GM23338 (cell line): ENCODE measurements at regions not wholly inside any gene's neighbourhood (a gene's known extent, or its start where the extent isn't known, plus 50 kb on each side); places are given as distances from the start of the nearest gene placed in this dataset.

Source experiments
- ATAC-seq: fragments of 200-7000 bp; cut with Tn5 transposase; 3 replicates; pipeline ENCODE4 v1.9.1; 2020
- DNase-seq: peaks from one replicate; pipeline ENCODE4 v3.0.0-alpha.2; 2015; ENCODE audit warnings: low spot score
- H2AFZ ChIP-seq: fragments of 200-600 bp; sonication (generic); 2 replicates; pipeline ENCODE4 v1.8.0; 2016; ENCODE audit warnings: antibody characterized with exemption, mild to moderate bottlenecking, moderate library complexity
- H3F3A ChIP-seq: fragments of 200-600 bp; sonication (generic); replicated peaks from 2 replicates; pipeline ENCODE4 v1.8.0; 2017; ENCODE audit warnings: antibody characterized with exemption, mixed run types, low read depth
- H3K27ac ChIP-seq: fragments of 200-600 bp; sonication (generic); 2 replicates; pipeline ENCODE4 v1.6.1; 2016; ENCODE audit warnings: low read depth
- H3K27me3 ChIP-seq: fragments of 200-600 bp; sonication (generic); 2 replicates; pipeline ENCODE4 v1.8.0; 2016; ENCODE audit warnings: mild to moderate bottlenecking, mixed run types, moderate library complexity; ENCODE audit not compliant: insufficient read depth
- H3K36me3 ChIP-seq: fragments of 200-600 bp; sonication (generic); 2 replicates; pipeline ENCODE4 v1.8.0; 2016; ENCODE audit warnings: mild to moderate bottlenecking; ENCODE audit not compliant: insufficient read depth
- H3K4me1 ChIP-seq: fragments of 200-600 bp; sonication (generic); 2 replicates; pipeline ENCODE4 v1.8.0; 2016; ENCODE audit warnings: mild to moderate bottlenecking, moderate library complexity; ENCODE audit not compliant: insufficient read depth
- H3K4me2 ChIP-seq: fragments of 200-600 bp; sonication (generic); 2 replicates; pipeline ENCODE4 v1.7.1; 2017; ENCODE audit warnings: mixed run types
- H3K4me3 ChIP-seq: fragments of 200-600 bp; sonication (generic); 2 replicates; pipeline ENCODE4 v1.6.1; 2016; ENCODE audit warnings: mixed run types
- H3K79me2 ChIP-seq: fragments of 200-600 bp; sonication (generic); replicated peaks from 2 replicates; pipeline ENCODE4 v1.8.0; 2017; ENCODE audit warnings: mild to moderate bottlenecking; ENCODE audit not compliant: insufficient read depth
- H3K9me2 ChIP-seq: fragments of 200-600 bp; sonication (generic); 2 replicates; pipeline ENCODE4 v1.8.0; 2017; ENCODE audit not compliant: insufficient read depth
- H4K20me1 ChIP-seq: fragments of 200-600 bp; sonication (generic); replicated peaks from 2 replicates; pipeline ENCODE4 v1.8.0; 2017; ENCODE audit warnings: mild to moderate bottlenecking; ENCODE audit not compliant: insufficient read depth
- H3K27ac Mint-ChIP-seq: 2 replicates; pipeline ENCODE4 v1.8.0; 2020; ENCODE audit warnings: inconsistent platforms, mild to moderate bottlenecking, moderate library complexity, mixed read lengths
- H3K27me3 Mint-ChIP-seq: 3 replicates; pipeline ENCODE4 v1.8.0; 2022; ENCODE audit warnings: low read depth, mild to moderate bottlenecking, moderate library complexity, mixed read lengths, inconsistent platforms; ENCODE audit not compliant: insufficient read depth, poor library complexity
- H3K36me3 Mint-ChIP-seq: 3 replicates; pipeline ENCODE4 v1.8.0; 2021; ENCODE audit warnings: low read depth, mild to moderate bottlenecking, inconsistent platforms, moderate library complexity, mixed read lengths
- H3K4me1 Mint-ChIP-seq: 3 replicates; pipeline ENCODE4 v1.8.0; 2020; ENCODE audit warnings: mild to moderate bottlenecking, inconsistent platforms, mixed read lengths
- H3K4me3 Mint-ChIP-seq: 3 replicates; pipeline ENCODE4 v1.8.0; 2021; ENCODE audit warnings: moderate library complexity, mild to moderate bottlenecking, inconsistent platforms, mixed read lengths
- H3K9me3 Mint-ChIP-seq: 3 replicates; pipeline ENCODE4 v1.8.0; 2020; ENCODE audit warnings: moderate library complexity, mild to moderate bottlenecking, inconsistent platforms, mixed read lengths
- CREB1 ChIP-seq: fragments of 250-450 bp; sonication (Bioruptor Pico); IDR thresholded peaks from 2 replicates; pipeline ENCODE4 v1.5.0; 2020; ENCODE audit warnings: low read depth, mild to moderate bottlenecking, moderate library complexity
- CTCF ChIP-seq, 2 experiments: fragments of 200-600 bp in 1 of 2; sonication (generic) in 1 of 2; conservative IDR thresholded peaks; 2 replicates each; pipeline versions ENCODE4 v1.5.1 to v1.6.1; 2016 to 2017; ENCODE audit warnings: antibody characterized with exemption in 2 of 2, low read depth in 2 of 2, mild to moderate bottlenecking in 2 of 2, moderate library complexity in 1 of 2
- ETS1 ChIP-seq: IDR thresholded peaks from 2 replicates; pipeline ENCODE4 v1.6.1; 2016; ENCODE audit warnings: antibody characterized with exemption
- EZH2 ChIP-seq: fragments of 200-600 bp; sonication (generic); IDR thresholded peaks from one replicate; pipeline ENCODE4 v1.8.0; 2017; ENCODE audit warnings: antibody characterized with exemption, mild to moderate bottlenecking, low read depth; ENCODE audit not compliant: unreplicated experiment
- EZH2phosphoT487 ChIP-seq: fragments of 200-600 bp; sonication (generic); IDR thresholded peaks from one replicate; pipeline ENCODE4 v1.8.1; 2018; ENCODE audit warnings: antibody characterized with exemption; ENCODE audit not compliant: unreplicated experiment
- JUNB ChIP-seq: IDR thresholded peaks from one replicate; pipeline ENCODE4 v1.6.1; 2016; ENCODE audit warnings: antibody characterized with exemption; ENCODE audit not compliant: unreplicated experiment
- NANOG ChIP-seq: IDR thresholded peaks from 2 replicates; pipeline ENCODE4 v1.6.1; 2016; ENCODE audit warnings: antibody characterized with exemption, borderline replicate concordance
- POLR2AphosphoS5 ChIP-seq: IDR thresholded peaks from 2 replicates; pipeline ENCODE4 v1.6.1; 2016; ENCODE audit warnings: antibody characterized with exemption, low read depth
- STAT1 ChIP-seq: IDR thresholded peaks from one replicate; pipeline ENCODE4 v1.6.1; 2016; ENCODE audit warnings: antibody characterized with exemption; ENCODE audit not compliant: unreplicated experiment
- ZNF114 ChIP-seq: fragments of 250-450 bp; sonication (Bioruptor Pico); IDR thresholded peaks from 2 replicates; pipeline ENCODE4 v1.5.0; 2020; ENCODE audit warnings: mild to moderate bottlenecking, moderate library complexity
- ZNF331 ChIP-seq: fragments of 250-450 bp; sonication (Bioruptor Pico); IDR thresholded peaks from 2 replicates; pipeline ENCODE4 v1.5.0; 2020; ENCODE audit warnings: low read depth, mild to moderate bottlenecking, moderate library complexity
- ZNF462 ChIP-seq: fragments of 250-450 bp; sonication (Bioruptor Pico); IDR thresholded peaks from 2 replicates; pipeline ENCODE4 v1.5.0; 2020; ENCODE audit warnings: mild to moderate bottlenecking, moderate library complexity

GRCh38 chr4:11264841-11265240 lies 163.9 kb downstream of the HS3ST1 start:
- H4K20me1 ChIP-seq = no peaks in the 10 kb centered on the region
- TF ChIP-seq CREB1 (CRISPR knock-in tag) = no peak
- no peak for TF ChIP-seq ZNF462 (CRISPR knock-in tag)
- TF ChIP-seq STAT1 = no peak
- no peak for TF ChIP-seq JUNB
- TF ChIP-seq ETS1 = no peak
- TF ChIP-seq POLR2AphosphoS5 = no peak
- no peak for TF ChIP-seq EZH2phosphoT487
- TF ChIP-seq ZNF114 (CRISPR knock-in tag) = no peak
- TF ChIP-seq EZH2 = no peak
- no peak for TF ChIP-seq ZNF331
- TF ChIP-seq CTCF (conservative IDR thresholded peaks at IDR 0.05; ENCODE audit: low read depth in 2 of 2) = no peak
- no peak for TF ChIP-seq NANOG
- H3K9me2 ChIP-seq = no peaks in the 10 kb centered on the region; the same call in 1 of the 2 replicates
- no peak overlapping the region for H2AFZ ChIP-seq
- no peaks in the 10 kb centered on the region for H3K79me2 ChIP-seq
- peaks cover 10% of the 10 kb centered on the region; the same call in 1 of the 2 replicates for H3K4me1 ChIP-seq
- peaks cover 13% of the 10 kb centered on the region for H3K4me1 Mint-ChIP-seq
- no peaks in the 10 kb centered on the region for H3F3A ChIP-seq
- no peak overlapping the region for H3K4me3 Mint-ChIP-seq
- no peaks in the 10 kb centered on the region for H3K27me3 Mint-ChIP-seq
- no peaks in the 10 kb centered on the region for H3K36me3 ChIP-seq
- H3K4me3 ChIP-seq = no peak overlapping the region
- H3K27ac Mint-ChIP-seq = no peak overlapping the region
- no peaks in the 10 kb centered on the region; the same call in 2 of the 3 replicates for H3K36me3 Mint-ChIP-seq
- H3K27me3 ChIP-seq = no peaks in the 10 kb centered on the region
- no peak overlapping the region for H3K4me2 ChIP-seq
- DNase-seq (no peak), ATAC-seq (no peak)
- no peaks in the 10 kb centered on the region for H3K9me3 Mint-ChIP-seq
- H3K27ac ChIP-seq = no peak overlapping the region
